Left lung (tissue), 4 donors: ENCODE measurements at regions not wholly inside any gene's neighbourhood (a gene's known extent, or its start where the extent isn't known, plus 50 kb on each side); places are given as distances from the start of the nearest gene placed in this dataset.

Source experiments
- ATAC-seq: fragments of 200-7000 bp; cut with Tn5 transposase; one replicate; pipeline ENCODE4 v1.9.1; 2020; ENCODE audit warnings: moderate library complexity
- DNase-seq, 4 donors: peaks; one replicate each; pipeline ENCODE4 v3.0.0-alpha.2; 2013 to 2020
- H3K27ac ChIP-seq, 2 donors: fragments of 200-600 bp; sonication (generic) in 1 of 2; one replicate each; pipeline versions ENCODE4 v1.5.0 to v1.8.0; 2020 to 2021
- H3K27me3 ChIP-seq, 2 donors: fragments of 200-600 bp; sonication (generic) in 1 of 2; one replicate each; pipeline versions ENCODE4 v1.5.0 to v1.8.0; 2020 to 2021
- H3K36me3 ChIP-seq, 2 donors: fragments of 200-600 bp; sonication (generic) in 1 of 2; one replicate each; pipeline versions ENCODE4 v1.5.0 to v1.8.0; 2020 to 2021
- H3K4me1 ChIP-seq, 2 donors: fragments of 200-600 bp; one replicate each; pipeline ENCODE4 v1.8.0; 2021
- H3K4me3 ChIP-seq, 2 donors: fragments of 200-600 bp; sonication (generic) in 1 of 2; one replicate each; pipeline versions ENCODE4 v1.5.0 to v1.8.0; 2020 to 2021; ENCODE audit warnings: mild to moderate bottlenecking in 1 of 2
- H3K9me3 ChIP-seq, 2 donors: fragments of 200-600 bp; sonication (generic) in 1 of 2; one replicate each; pipeline versions ENCODE4 v1.5.0 to v1.8.0; 2020 to 2021
- CTCF ChIP-seq, 2 donors: fragments of 200-600 bp; sonication (generic) in 1 of 2; IDR thresholded peaks; one replicate each; pipeline versions ENCODE4 v1.5.0 to v1.8.0; 2021; ENCODE audit warnings: antibody characterized with exemption in 2 of 2
- intact Hi-C, 2 donors: fragments of 100-400 bp; cut with DNase I; formaldehyde crosslinking; loops; one replicate each; pipeline versions ENCODE4 v1.11.2 to v1.14.2; 2022
- donor health status: DM: no; HTN: yes; CAD: no.
- donor health status: DM: no; HTN: no; CAD: no.

- intact Hi-C loops, result no loop called here
- no peaks in the 10 kb centered on the region for H3K36me3 ChIP-seq
- no peaks in the 10 kb centered on the region for H3K27me3 ChIP-seq
- H3K27ac ChIP-seq, result no peak overlapping the region
- DNase-seq, result no peak
- H3K9me3 ChIP-seq, result no peaks in the 10 kb centered on the region
- TF ChIP-seq CTCF (IDR thresholded peaks at IDR 0.05), result no peak
- ATAC-seq, result no peak
- peaks cover 0 to 3% of the 10 kb centered on the region in 2 donors for H3K4me1 ChIP-seq
- H3K4me3 ChIP-seq, result no peak overlapping the region
Measured at GRCh38 chr1:22264464-22265341, 121.8 kb upstream of the WNT4 start.

GRCh38 chr1:22266141-22266540 lies 123.2 kb upstream of the WNT4 start:
- Histone ChIP-seq H3K4me1 (no peaks in the 10 kb centered on the region), H3K36me3 (no peaks in the 10 kb centered on the region), H3K4me3 (no peak overlapping the region), H3K9me3 (no peaks in the 10 kb centered on the region), H3K27ac (no peak overlapping the region), H3K27me3 (no peaks in the 10 kb centered on the region)
- intact Hi-C loops, result no loop called here
- DNase-seq, result no peak
- no peak for TF ChIP-seq CTCF (IDR thresholded peaks at IDR 0.05)
- ATAC-seq, result no peak

- Histone ChIP-seq H3K27me3 (no peaks in the 10 kb centered on the region), H3K9me3 (no peaks in the 10 kb centered on the region), H3K36me3 (no peaks in the 10 kb centered on the region), H3K4me3 (no peak overlapping the region), H3K4me1 (no peaks in the 10 kb centered on the region), H3K27ac (no peak overlapping the region)
- TF ChIP-seq CTCF (IDR thresholded peaks at IDR 0.05), result no peak
- DNase-seq (peak in 1 of 4 donors; percentile 46), ATAC-seq (no peak)
- intact Hi-C loops, result no loop called here
Measured at GRCh38 chr1:22267413-22268175, 124.7 kb upstream of the WNT4 start.

GRCh38 chr1:22268327-22268726 lies 125.4 kb upstream of the WNT4 start:
- no peak overlapping the region for H3K27ac ChIP-seq
- no peak for TF ChIP-seq CTCF (IDR thresholded peaks at IDR 0.05)
- no peaks in the 10 kb centered on the region for H3K4me1 ChIP-seq
- DNase-seq (peak in 1 of 4 donors; percentile 47), ATAC-seq (no peak)
- H3K36me3 ChIP-seq, result no peaks in the 10 kb centered on the region
- H3K27me3 ChIP-seq, result no peaks in the 10 kb centered on the region
- intact Hi-C loops, result no loop called here
- no peaks in the 10 kb centered on the region for H3K9me3 ChIP-seq
- H3K4me3 ChIP-seq, result no peak overlapping the region
